Heart right ventricle (tissue), 16 donors: ENCODE measurements at regions not wholly inside any gene's neighbourhood (a gene's known extent, or its start where the extent isn't known, plus 50 kb on each side); places are given as distances from the start of the nearest gene placed in this dataset.

Source experiments
- ATAC-seq, 8 donors: fragments of 200-7000 bp; cut with Tn5 transposase; one replicate each; pipeline ENCODE4 v1.9.1; 2020; ENCODE audit warnings: mild to moderate bottlenecking in 8 of 8, moderate library complexity in 8 of 8, moderate number of reproducible peaks in 1 of 8
- DNase-seq, 2 donors: peaks; one replicate each; pipeline ENCODE4 v3.0.0-alpha.2; 2020
- H3K27ac ChIP-seq, 10 donors: fragments of 200-600 bp; sonication (generic) in 2 of 10; one replicate each; pipeline versions ENCODE4 v1.5.0 to v1.8.0; 2020 to 2022; ENCODE audit warnings: mild to moderate bottlenecking in 3 of 10
- H3K27me3 ChIP-seq, 7 donors: fragments of 200-600 bp; one replicate each; pipeline ENCODE4 v1.8.0; 2021 to 2022; ENCODE audit warnings: mild to moderate bottlenecking in 2 of 7
- H3K36me3 ChIP-seq, 9 donors: fragments of 200-600 bp; sonication (generic) in 1 of 9; one replicate each; pipeline versions ENCODE4 v1.5.0 to v1.8.0; 2020 to 2022; ENCODE audit warnings: mild to moderate bottlenecking in 2 of 9
- H3K4me1 ChIP-seq, 9 donors: fragments of 200-600 bp; sonication (generic) in 1 of 9; one replicate each; pipeline versions ENCODE4 v1.5.0 to v1.8.0; 2020 to 2022; ENCODE audit warnings: mild to moderate bottlenecking in 4 of 9
- H3K4me3 ChIP-seq, 10 donors: fragments of 200-600 bp; sonication (generic) in 2 of 10; one replicate each; pipeline versions ENCODE4 v1.5.0 to v1.8.0; 2020 to 2022; ENCODE audit warnings: mild to moderate bottlenecking in 7 of 10, moderate library complexity in 2 of 10
- H3K9me3 ChIP-seq, 11 donors: fragments of 200-600 bp in 10 of 11; sonication (generic) in 2 of 11; one replicate each; pipeline versions ENCODE4 v1.5.0 to v1.8.0; 2013 to 2022; ENCODE audit warnings: mild to moderate bottlenecking in 2 of 11, control low read depth in 1 of 11, moderate library complexity in 1 of 11
- CTCF ChIP-seq, 9 donors: fragments of 200-600 bp; sonication (generic) in 2 of 9; IDR thresholded peaks; one replicate each; pipeline versions ENCODE4 v1.5.0 to v1.8.0; 2021 to 2022; ENCODE audit warnings: antibody characterized with exemption in 9 of 9, mild to moderate bottlenecking in 5 of 9, moderate library complexity in 1 of 9
- WGBS, 2 donors: extraction: QIAGEN DNeasy Blood & Tissue Kit; methylation state at CpG; one replicate each; pipeline ENCODE4 v1.1.7; 2013; ENCODE audit warnings: inconsistent platforms in 1 of 2; 5-methylcytosine and 5-hydroxymethylcytosine counted together
- intact Hi-C, 10 donors: fragments of 100-400 bp; cut with DNase I; formaldehyde crosslinking; loops; one replicate each; pipeline versions ENCODE4 v1.11.1 to v1.14.2; 2022
- donor health status: Arrhythmogenic right ventricular cardiomyopathy.
- donor health status: ischemic (EF 13 %, LVEDD 7.1; RV severe dilation, severe dysfunction).
- donor health status: healthy with polysubstance abuse.
- donor health status: DM: no; HTN: yes; CAD: no.
- donor health status: DM: no; HTN: no; CAD: no.
- donor health status: ischemic (EF 25% LVEDD 6.9; RV normal size, moderate dysfunction).
- donor health status: ischemic (EF 25% LVEDD 5.7; RV mildly dilated, moderate dysfunction).
- donor health status: healthy.
- donor health status: DM: yes; HTN: yes; CAD: no.
- donor health status: Ischemic cardiomyopathy.
- donor health status: ischemic (EF 35%, LVEDD 5.7; RV mildly dilated, moderate dysfunction).
- donor health status: nonischemic (EF 11% LVEDD 7.7; RV severe dilation, severe dysfunction).
- donor health status: DM: yes; HTN: yes; CAD: no.
- donor health status: PGD.
- donor health status: ischemic (EF 29% LVEDD 5.4; RV normal size, mild dysfunction).
- donor health status: nonischemic (EF 23%, LVEDD 6.1; RV moderate dilation, normal function).

- Histone ChIP-seq H3K9me3 (no peaks in the 10 kb centered on the region), H3K27me3 (peaks cover 0 to 40% (median 20%) of the 10 kb centered on the region in 7 donors), H3K27ac (no peak overlapping the region), H3K4me3 (no peak overlapping the region), H3K4me1 (peaks cover 0 to 7% (median 0%) of the 10 kb centered on the region in 9 donors), H3K36me3 (no peaks in the 10 kb centered on the region)
- intact Hi-C loops: no loop called here
- ATAC-seq (no peak), DNase-seq (no peak)
- 84 to 85% methylated on average over 12 of the region's 12 CpGs for WGBS, 2 donors
- TF ChIP-seq CTCF (IDR thresholded peaks at IDR 0.05): no peak
Observed at GRCh38 chr14:98962118-98962517, 309.9 kb downstream of the BCL11B start.

DNA sequence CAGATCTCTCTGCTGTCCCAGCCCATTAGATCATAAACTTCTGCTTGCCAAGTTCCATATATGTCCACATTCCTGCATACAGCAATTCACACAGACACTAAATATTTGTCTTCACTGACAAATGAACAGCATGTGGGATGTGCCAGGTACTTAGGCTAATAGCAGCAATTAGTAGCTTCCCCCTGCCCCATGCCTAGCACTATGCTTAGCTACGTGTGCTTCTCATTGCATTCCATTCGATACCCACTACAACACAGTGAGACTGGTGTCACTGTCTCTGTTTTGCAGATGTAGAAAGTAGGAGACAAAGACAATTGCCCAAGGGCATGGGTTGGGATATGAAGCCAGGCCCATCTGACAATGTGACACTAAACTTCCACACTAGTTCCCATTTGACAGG is 308.4 kb downstream of the BCL11B start:
- Histone ChIP-seq H3K36me3 (no peaks in the 10 kb centered on the region), H3K9me3 (no peaks in the 10 kb centered on the region), H3K27ac (no peak overlapping the region), H3K4me3 (no peak overlapping the region), H3K4me1 (no peaks in the 10 kb centered on the region), H3K27me3 (peaks cover 0 to 31% (median 19%) of the 10 kb centered on the region in 7 donors)
- 51 to 53% methylated on average over 2 of the region's 2 CpGs for WGBS, 2 donors
- no peak for ATAC-seq
- intact Hi-C loops: no loop called here
- no peak for DNase-seq
- no peak for TF ChIP-seq CTCF (IDR thresholded peaks at IDR 0.05)

DNA sequence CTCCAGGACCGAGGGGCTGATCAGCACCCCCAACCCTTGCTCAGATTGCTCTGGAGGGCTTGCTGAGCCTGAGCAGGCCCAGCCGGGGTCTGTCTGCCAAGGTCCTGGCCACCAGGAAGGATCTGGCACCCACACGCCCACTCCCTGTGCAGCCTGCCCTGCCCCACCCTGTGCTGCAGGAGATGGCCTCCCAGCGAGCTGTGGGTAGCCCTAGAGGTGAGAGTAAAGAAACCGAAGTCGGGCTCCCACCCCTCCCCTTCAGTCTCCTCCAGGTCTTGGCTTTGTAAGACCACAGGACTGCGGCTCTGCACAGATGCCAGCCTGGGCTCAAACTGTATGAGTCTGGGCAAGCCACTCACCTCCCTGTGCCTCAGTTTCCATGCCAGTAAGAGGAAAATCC is 307.8 kb downstream of the BCL11B start:
- H3K36me3 ChIP-seq: no peaks in the 10 kb centered on the region
- 57 to 61% methylated on average over 7 of the region's 7 CpGs for WGBS, 2 donors
- no peaks in the 10 kb centered on the region for H3K9me3 ChIP-seq
- DNase-seq (no peak), ATAC-seq (no peak)
- no peak overlapping the region for H3K4me3 ChIP-seq
- intact Hi-C loops: no loop called here
- TF ChIP-seq CTCF (IDR thresholded peaks at IDR 0.05): no peak
- no peak overlapping the region for H3K27ac ChIP-seq
- H3K27me3 ChIP-seq: peaks cover 0 to 35% (median 18%) of the 10 kb centered on the region in 7 donors
- no peaks in the 10 kb centered on the region for H3K4me1 ChIP-seq

GRCh38 chr14:98965076-98965475 is 306.9 kb downstream of the BCL11B start:
- H3K4me3 ChIP-seq: no peak overlapping the region
- no peaks in the 10 kb centered on the region for H3K4me1 ChIP-seq
- ATAC-seq: no peak
- intact Hi-C loops: no loop called here
- 60 to 74% methylated on average over 5 of the region's 5 CpGs for WGBS, 2 donors
- no peaks in the 10 kb centered on the region for H3K9me3 ChIP-seq
- no peaks in the 10 kb centered on the region for H3K36me3 ChIP-seq
- H3K27me3 ChIP-seq: peaks cover 0 to 35% (median 18%) of the 10 kb centered on the region in 7 donors
- H3K27ac ChIP-seq: no peak overlapping the region
- no peak for TF ChIP-seq CTCF (IDR thresholded peaks at IDR 0.05)
- no peak for DNase-seq
